AG09319 (cell line): ENCODE measurements at regions not wholly inside any gene's neighbourhood (a gene's known extent, or its start where the extent isn't known, plus 50 kb on each side); places are given as distances from the start of the nearest gene placed in this dataset.
"Not testable (repeated sequence)": the region's sequence is repeated elsewhere in the genome, so short reads cannot be mapped to it uniquely, and the experiment has no call there.

Source experiments
- DNase-seq: peaks from one replicate; pipeline ENCODE4 v3.0.0-alpha.2; 2010; ENCODE audit warnings: low read depth; ENCODE audit errors: extremely low read depth
- TF ChIP-seq, protein P1 (sequence below): IDR thresholded peaks from 2 replicates; pipeline ENCODE4 v1.5.1; 2011; ENCODE audit warnings: low read depth, mild to moderate bottlenecking, inconsistent platforms, low read length, moderate library complexity

DNA sequence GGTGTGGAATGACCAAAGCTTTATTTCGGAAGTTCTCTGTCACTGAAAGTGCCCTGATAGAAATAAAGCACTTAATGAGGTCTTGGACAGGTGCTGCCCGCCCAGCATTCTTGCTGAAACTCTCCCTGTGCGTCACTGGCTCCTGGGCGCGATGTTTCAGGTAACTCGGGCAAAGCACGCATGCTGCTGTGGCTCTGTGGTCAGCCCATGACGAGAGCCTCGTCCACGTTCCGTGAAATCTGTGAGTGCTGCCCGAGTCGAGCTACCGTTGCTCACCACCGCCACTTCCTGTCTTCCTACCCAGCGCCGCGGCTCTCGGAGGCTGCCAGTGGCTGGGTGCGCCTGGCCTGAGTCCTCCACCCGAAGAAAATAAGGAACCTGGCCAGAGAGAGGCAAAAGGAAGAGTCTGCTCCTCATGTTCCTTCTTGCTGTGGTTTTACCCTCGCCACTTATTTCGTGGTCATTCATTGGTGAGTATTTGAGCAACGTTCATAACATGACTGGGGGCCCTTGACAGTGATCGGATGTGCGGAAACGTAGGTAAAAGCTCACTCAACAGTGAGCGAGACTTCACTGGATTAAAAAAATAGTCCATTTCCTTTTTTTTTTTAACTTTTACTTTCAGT is 95.5 kb downstream of the MAP3K8 start:
- TF ChIP-seq, protein P1, sequence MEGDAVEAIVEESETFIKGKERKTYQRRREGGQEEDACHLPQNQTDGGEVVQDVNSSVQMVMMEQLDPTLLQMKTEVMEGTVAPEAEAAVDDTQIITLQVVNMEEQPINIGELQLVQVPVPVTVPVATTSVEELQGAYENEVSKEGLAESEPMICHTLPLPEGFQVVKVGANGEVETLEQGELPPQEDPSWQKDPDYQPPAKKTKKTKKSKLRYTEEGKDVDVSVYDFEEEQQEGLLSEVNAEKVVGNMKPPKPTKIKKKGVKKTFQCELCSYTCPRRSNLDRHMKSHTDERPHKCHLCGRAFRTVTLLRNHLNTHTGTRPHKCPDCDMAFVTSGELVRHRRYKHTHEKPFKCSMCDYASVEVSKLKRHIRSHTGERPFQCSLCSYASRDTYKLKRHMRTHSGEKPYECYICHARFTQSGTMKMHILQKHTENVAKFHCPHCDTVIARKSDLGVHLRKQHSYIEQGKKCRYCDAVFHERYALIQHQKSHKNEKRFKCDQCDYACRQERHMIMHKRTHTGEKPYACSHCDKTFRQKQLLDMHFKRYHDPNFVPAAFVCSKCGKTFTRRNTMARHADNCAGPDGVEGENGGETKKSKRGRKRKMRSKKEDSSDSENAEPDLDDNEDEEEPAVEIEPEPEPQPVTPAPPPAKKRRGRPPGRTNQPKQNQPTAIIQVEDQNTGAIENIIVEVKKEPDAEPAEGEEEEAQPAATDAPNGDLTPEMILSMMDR: no peak
- DNase-seq: no peak

DNA sequence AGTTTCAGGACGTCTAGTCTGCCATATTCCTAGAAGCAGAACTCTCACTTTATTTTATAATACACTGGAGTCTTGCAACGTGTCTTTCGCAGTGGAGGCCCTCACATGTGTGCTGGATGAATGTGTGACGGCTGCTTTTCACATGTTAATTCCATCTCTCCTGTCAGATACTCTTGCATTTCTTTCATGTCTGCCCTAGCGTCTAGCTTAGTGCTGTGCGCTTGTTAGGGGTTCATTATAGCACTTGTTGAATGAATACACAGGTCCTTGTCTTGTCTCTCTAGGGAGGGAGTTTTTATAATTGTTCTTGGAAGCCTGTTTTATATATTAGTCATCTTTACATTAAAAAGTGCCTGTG is 94.4 kb downstream of the MAP3K8 start:
- TF ChIP-seq, protein P1: no peak
- DNase-seq: no peak

DNA sequence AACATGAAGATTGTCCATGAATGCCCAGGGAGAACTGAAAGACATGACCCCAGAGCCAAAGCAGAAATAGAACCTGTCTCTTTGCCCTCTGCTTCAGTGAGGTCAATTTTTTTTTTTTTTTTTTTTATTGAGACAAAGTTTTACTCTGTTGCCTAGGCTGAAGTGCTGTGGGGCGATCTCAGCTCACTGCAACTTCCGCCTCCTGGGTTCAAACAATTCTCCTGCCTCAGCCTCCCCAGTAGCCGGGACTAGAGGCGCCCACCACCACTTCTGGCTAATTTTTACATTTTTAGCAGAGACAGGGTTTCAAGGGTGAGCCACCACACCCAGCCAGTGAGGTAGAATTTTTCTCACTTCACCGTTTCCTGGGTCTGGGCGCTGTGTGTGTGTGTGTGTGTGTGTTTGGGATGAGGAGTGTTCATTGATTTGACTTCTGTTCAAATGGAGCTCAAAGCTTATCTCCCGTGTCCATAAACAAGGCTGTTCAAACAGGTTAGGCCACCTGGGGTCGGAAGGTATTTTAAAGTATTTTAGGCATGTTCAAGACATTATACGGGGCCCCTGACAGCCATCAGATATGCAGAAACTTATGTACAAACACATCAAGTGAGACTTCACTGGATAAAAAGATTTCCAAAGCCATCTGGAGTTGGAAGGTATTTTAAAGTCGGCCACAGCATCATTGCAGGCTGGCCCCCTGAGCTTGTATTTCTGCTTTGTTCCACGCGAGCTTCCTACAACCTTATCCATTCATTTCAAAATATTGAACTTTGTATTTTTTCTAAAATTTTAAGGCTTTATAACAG is 93.8 kb downstream of the MAP3K8 start:
- no peak for DNase-seq
- TF ChIP-seq, protein P1: no peak

DNA sequence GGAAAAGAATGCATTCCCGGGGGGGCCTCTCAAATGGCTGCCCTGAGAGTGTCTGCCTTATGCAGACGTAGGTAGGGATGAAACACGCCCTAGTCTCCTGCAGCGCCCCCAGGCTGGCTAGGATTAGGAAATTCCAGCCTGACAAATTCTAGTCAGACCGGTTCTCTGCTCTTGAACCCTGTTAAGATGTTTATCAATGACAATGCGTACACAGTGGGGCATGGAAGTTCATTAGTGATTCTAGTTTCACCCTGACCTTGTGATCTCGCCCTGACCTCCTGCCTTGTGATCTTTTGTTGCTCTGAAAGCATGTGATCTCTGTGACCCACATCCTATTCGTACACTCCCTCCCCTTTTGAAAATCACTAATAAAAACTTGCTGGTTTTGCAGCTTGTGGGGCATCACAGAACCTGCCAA is 88.7 kb downstream of the MAP3K8 start:
- DNase-seq: not testable (repeated sequence)

DNA sequence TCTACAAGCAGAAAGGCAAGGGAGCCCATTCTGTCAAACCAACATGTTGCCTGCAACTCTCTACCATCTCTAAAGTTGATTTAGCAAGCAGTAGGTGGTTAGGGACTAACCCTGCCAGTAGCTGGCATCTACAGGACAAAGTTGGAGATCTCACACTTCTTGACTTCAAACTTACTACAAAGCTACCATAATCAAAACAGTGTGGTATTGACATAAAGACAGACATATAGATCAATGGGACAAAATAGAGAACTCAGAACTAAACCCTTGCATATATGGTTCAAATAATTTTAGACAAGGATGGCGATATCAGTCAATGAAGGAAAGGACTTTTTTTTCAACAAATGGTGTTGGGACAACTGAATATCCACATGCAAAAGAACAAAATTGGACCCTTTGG is 84.9 kb downstream of the MAP3K8 start:
- no peak for DNase-seq
- TF ChIP-seq, protein P1: no peak
